Neural progenitor cell (in vitro differentiated cells): ENCODE measurements at regions not wholly inside any gene's neighbourhood (a gene's known extent, or its start where the extent isn't known, plus 50 kb on each side); places are given as distances from the start of the nearest gene placed in this dataset.

Source experiments
- DNase-seq: peaks from one replicate; pipeline ENCODE4 v3.0.0-alpha.2; 2016; ENCODE audit warnings: low spot score
- H2AFZ ChIP-seq: fragments of 200-600 bp; sonication (generic); replicated peaks from 2 replicates; pipeline ENCODE4 v1.6.1; 2016; ENCODE audit warnings: antibody characterized with exemption
- H3F3A ChIP-seq: fragments of 200-600 bp; sonication (generic); 2 replicates; pipeline ENCODE4 v1.6.1; 2016; ENCODE audit warnings: antibody characterized with exemption, low read depth
- H3K27ac ChIP-seq: fragments of 200-600 bp; sonication (generic); 2 replicates; pipeline ENCODE4 v1.5.1; 2016; ENCODE audit warnings: mild to moderate bottlenecking
- H3K27me3 ChIP-seq: fragments of 200-600 bp; sonication (generic); 2 replicates; pipeline ENCODE4 v1.6.1; 2016; ENCODE audit warnings: mild to moderate bottlenecking, moderate library complexity
- H3K36me3 ChIP-seq: fragments of 200-600 bp; sonication (generic); 2 replicates; pipeline ENCODE4 v1.5.1; 2016
- H3K4me1 ChIP-seq: fragments of 200-600 bp; sonication (generic); 2 replicates; pipeline ENCODE4 v1.6.1; 2016; ENCODE audit warnings: mixed run types
- H3K4me2 ChIP-seq: fragments of 200-600 bp; sonication (generic); 2 replicates; pipeline ENCODE4 v1.6.1; 2016
- H3K4me3 ChIP-seq: fragments of 200-600 bp; sonication (generic); 2 replicates; pipeline ENCODE4 v1.5.1; 2016
- H3K79me2 ChIP-seq: fragments of 200-600 bp; sonication (generic); 2 replicates; pipeline ENCODE4 v1.6.1; 2016; ENCODE audit warnings: low read depth
- H3K9ac ChIP-seq: fragments of 200-600 bp; sonication (generic); 2 replicates; pipeline ENCODE4 v1.6.1; 2016
- H3K9me3 ChIP-seq: fragments of 200-600 bp; sonication (generic); 2 replicates; pipeline ENCODE4 v1.5.1; 2016; ENCODE audit warnings: low read depth
- H4K20me1 ChIP-seq: fragments of 200-600 bp; sonication (generic); 2 replicates; pipeline ENCODE4 v1.6.1; 2016; ENCODE audit warnings: low read depth
- H3K27ac Mint-ChIP-seq: 3 replicates; pipeline ENCODE4 v1.8.0; 2021; ENCODE audit warnings: mixed read lengths
- H3K27me3 Mint-ChIP-seq: 2 replicates; pipeline ENCODE4 v1.8.0; 2022; ENCODE audit warnings: low read depth, mild to moderate bottlenecking, inconsistent platforms, moderate library complexity, mixed read lengths; ENCODE audit not compliant: insufficient read depth
- H3K36me3 Mint-ChIP-seq: 3 replicates; pipeline ENCODE4 v1.8.0; 2021; ENCODE audit warnings: mixed read lengths
- H3K4me1 Mint-ChIP-seq: 3 replicates; pipeline ENCODE4 v1.8.0; 2021; ENCODE audit warnings: mixed read lengths
- H3K4me3 Mint-ChIP-seq: 3 replicates; pipeline ENCODE4 v1.8.0; 2021; ENCODE audit warnings: mild to moderate bottlenecking, moderate library complexity, mixed read lengths
- H3K9me3 Mint-ChIP-seq: 3 replicates; pipeline ENCODE4 v1.8.0; 2020; ENCODE audit warnings: mixed read lengths
- EZH2 ChIP-seq: fragments of 200-600 bp; sonication (generic); IDR thresholded peaks from 2 replicates; pipeline ENCODE4 v1.6.1; 2017; ENCODE audit warnings: antibody characterized with exemption, mild to moderate bottlenecking, moderate library complexity
- EZH2phosphoT487 ChIP-seq: fragments of 200-600 bp; sonication (generic); IDR thresholded peaks from 2 replicates; pipeline ENCODE4 v1.6.1; 2017; ENCODE audit warnings: antibody characterized with exemption
- TF ChIP-seq, protein P1 (sequence below): fragments of 200-600 bp; sonication (generic); IDR thresholded peaks from 2 replicates; pipeline ENCODE4 v1.5.1; 2017; ENCODE audit warnings: antibody characterized with exemption, mild to moderate bottlenecking

DNA sequence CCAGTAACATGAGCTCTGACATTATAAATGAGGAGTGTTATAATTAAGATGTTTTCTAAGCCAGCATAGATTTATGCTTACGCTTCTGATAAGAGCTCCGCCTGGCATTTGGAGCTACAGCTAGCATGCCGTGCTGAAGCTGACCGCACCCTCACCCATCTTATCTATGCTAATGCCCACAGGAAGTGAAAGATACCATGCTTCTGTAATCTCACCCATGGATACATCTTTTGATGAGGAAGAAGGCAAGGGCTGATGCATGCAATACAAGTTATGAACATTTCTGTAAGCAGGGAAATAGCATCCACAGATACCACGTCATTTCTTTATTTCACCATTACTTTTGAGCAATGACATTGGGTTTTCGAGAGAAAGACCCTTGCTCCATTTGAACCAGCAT lies 82.3 kb downstream of the ARL4C start:
- no peak overlapping the region for H3K4me3 ChIP-seq
- no peaks in the 10 kb centered on the region for H4K20me1 ChIP-seq
- peaks cover 11% of the 10 kb centered on the region for H3K27me3 Mint-ChIP-seq
- H3K27ac ChIP-seq = no peak overlapping the region
- H3K4me2 ChIP-seq = no peak overlapping the region
- peaks cover 29% of the 10 kb centered on the region for H3F3A ChIP-seq
- H3K9me3 Mint-ChIP-seq = peaks cover 18% of the 10 kb centered on the region
- peaks cover 10% of the 10 kb centered on the region for H3K36me3 Mint-ChIP-seq
- H3K9me3 ChIP-seq = no peaks in the 10 kb centered on the region
- H3K9ac ChIP-seq = no peak overlapping the region
- no peaks in the 10 kb centered on the region for H3K36me3 ChIP-seq
- peaks cover 43% of the 10 kb centered on the region for H3K4me1 ChIP-seq
- no peak overlapping the region for H3K4me3 Mint-ChIP-seq
- H3K79me2 ChIP-seq = no peaks in the 10 kb centered on the region
- H3K27ac Mint-ChIP-seq = no peak overlapping the region
- no peak overlapping the region for H2AFZ ChIP-seq
- H3K27me3 ChIP-seq = no peaks in the 10 kb centered on the region
- H3K4me1 Mint-ChIP-seq = peaks cover 26% of the 10 kb centered on the region
- TF ChIP-seq EZH2 = no peak
- no peak for TF ChIP-seq EZH2phosphoT487
- TF ChIP-seq, protein P1, sequence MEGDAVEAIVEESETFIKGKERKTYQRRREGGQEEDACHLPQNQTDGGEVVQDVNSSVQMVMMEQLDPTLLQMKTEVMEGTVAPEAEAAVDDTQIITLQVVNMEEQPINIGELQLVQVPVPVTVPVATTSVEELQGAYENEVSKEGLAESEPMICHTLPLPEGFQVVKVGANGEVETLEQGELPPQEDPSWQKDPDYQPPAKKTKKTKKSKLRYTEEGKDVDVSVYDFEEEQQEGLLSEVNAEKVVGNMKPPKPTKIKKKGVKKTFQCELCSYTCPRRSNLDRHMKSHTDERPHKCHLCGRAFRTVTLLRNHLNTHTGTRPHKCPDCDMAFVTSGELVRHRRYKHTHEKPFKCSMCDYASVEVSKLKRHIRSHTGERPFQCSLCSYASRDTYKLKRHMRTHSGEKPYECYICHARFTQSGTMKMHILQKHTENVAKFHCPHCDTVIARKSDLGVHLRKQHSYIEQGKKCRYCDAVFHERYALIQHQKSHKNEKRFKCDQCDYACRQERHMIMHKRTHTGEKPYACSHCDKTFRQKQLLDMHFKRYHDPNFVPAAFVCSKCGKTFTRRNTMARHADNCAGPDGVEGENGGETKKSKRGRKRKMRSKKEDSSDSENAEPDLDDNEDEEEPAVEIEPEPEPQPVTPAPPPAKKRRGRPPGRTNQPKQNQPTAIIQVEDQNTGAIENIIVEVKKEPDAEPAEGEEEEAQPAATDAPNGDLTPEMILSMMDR = no peak
- no peak for DNase-seq

DNA sequence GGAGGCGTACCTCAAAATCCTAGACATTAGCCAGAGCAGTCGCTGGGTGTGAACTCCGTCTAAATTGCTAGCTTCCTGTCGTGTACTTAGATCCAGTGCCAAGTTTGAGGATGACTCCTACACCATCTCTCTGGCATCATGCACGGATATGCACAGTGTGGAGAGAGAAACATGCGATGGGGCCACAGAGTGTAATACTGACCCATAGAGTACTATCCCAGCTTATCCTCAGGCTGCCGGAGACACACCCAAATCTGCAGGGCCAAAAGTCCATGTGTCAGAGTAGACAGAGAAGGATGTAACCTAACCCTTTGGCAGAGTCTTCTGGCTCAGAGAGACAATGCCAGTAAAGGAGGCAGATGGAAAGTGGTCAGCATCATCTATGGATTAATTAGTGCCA lies 84.2 kb downstream of the ARL4C start:
- Histone ChIP-seq H3K4me3 (no peak overlapping the region), H3F3A (peaks cover 27% of the 10 kb centered on the region), H3K4me2 (no peak overlapping the region), H3K4me1 (peaks cover 33% of the 10 kb centered on the region), H3K27ac (no peak overlapping the region), H3K9me3 (no peaks in the 10 kb centered on the region), H3K79me2 (no peaks in the 10 kb centered on the region), H4K20me1 (no peaks in the 10 kb centered on the region), H3K27me3 (no peaks in the 10 kb centered on the region), H3K9ac (no peak overlapping the region), H3K36me3 (no peaks in the 10 kb centered on the region), H2AFZ (no peak overlapping the region)
- Mint-ChIP-seq H3K27me3 (peaks cover 8% of the 10 kb centered on the region), H3K4me3 (no peak overlapping the region), H3K9me3 (peaks cover 7% of the 10 kb centered on the region), H3K27ac (no peak overlapping the region), H3K36me3 (peaks cover 4% of the 10 kb centered on the region), H3K4me1 (peaks cover 20% of the 10 kb centered on the region)
- TF ChIP-seq EZH2 (no peak), EZH2phosphoT487 (no peak)
- TF ChIP-seq, protein P1 = no peak
- DNase-seq = no peak

DNA sequence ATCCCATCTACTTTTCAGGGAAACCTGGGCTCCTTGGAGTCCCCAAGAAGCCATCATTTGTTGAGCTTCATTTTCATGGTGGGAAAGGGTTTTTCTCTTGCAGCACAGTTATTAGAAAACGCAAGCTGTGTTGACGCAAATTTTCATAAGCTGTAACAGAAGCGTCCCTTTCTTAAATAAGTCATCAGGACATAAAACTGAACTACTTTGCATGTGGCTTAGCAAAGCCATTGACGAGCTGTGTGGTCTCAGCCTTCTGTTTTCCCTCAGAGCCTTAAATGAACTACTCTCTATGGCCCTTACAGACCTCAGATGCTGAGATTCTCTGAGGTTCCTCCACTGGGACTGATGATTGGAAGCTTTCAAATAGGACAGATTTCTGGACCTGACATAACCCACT lies 85.1 kb downstream of the ARL4C start:
- H3K4me3 Mint-ChIP-seq = no peak overlapping the region
- peak overlapping the region; percentile 95 for H3K27ac ChIP-seq
- H3K4me1 Mint-ChIP-seq = peaks cover 20% of the 10 kb centered on the region
- no peak overlapping the region for H2AFZ ChIP-seq
- H3K4me1 ChIP-seq = peaks cover 33% of the 10 kb centered on the region
- H3K27me3 ChIP-seq = no peaks in the 10 kb centered on the region
- H3K36me3 Mint-ChIP-seq = peaks cover 4% of the 10 kb centered on the region
- H3F3A ChIP-seq = peaks cover 27% of the 10 kb centered on the region
- peak overlapping the region; percentile 7 for H3K27ac Mint-ChIP-seq
- DNase-seq = no peak
- no peak overlapping the region for H3K4me3 ChIP-seq
- H3K27me3 Mint-ChIP-seq = peaks cover 8% of the 10 kb centered on the region
- no peak overlapping the region for H3K4me2 ChIP-seq
- TF ChIP-seq EZH2phosphoT487 (no peak), EZH2 (no peak)
- TF ChIP-seq, protein P1 = no peak
- no peaks in the 10 kb centered on the region for H3K36me3 ChIP-seq
- H3K9me3 ChIP-seq = no peaks in the 10 kb centered on the region
- H3K79me2 ChIP-seq = no peaks in the 10 kb centered on the region
- no peaks in the 10 kb centered on the region for H4K20me1 ChIP-seq
- H3K9ac ChIP-seq = no peak overlapping the region
- H3K9me3 Mint-ChIP-seq = peaks cover 3% of the 10 kb centered on the region
